Panc1 (cell line): ENCODE measurements at regions not wholly inside any gene's neighbourhood (a gene's known extent, or its start where the extent isn't known, plus 50 kb on each side); places are given as distances from the start of the nearest gene placed in this dataset.

Experiments used
- ATAC-seq: fragments of 200-7000 bp; cut with Tn5 transposase; 2 replicates; pipeline ENCODE4 v1.9.1; 2020; ENCODE audit warnings: mild to moderate bottlenecking, moderate library complexity
- BruUV-seq: library from RNA; stranded (reverse); fragments of 400-500 nt; replicated peaks from 2 replicates; lab custom pipeline; 2021; lab: Mats Ljungman, UMichigan
- CTCF ChIA-PET: fragments of 300-600 bp; sonication (Branson Sonifier 250); formaldehyde crosslinking; loops from one replicate; lab custom pipeline; 2022; ENCODE audit warnings: antibody characterized with exemption; lab: Charles Lee
- POLR2A ChIA-PET: fragments of 300-600 bp; sonication (Branson Sonifier 250); formaldehyde crosslinking; loops from one replicate; lab custom pipeline; 2022; ENCODE audit warnings: antibody characterized with exemption; lab: Charles Lee
- DNase-seq: peaks from one replicate; pipeline ENCODE4 v3.0.0-alpha.2; 2010; ENCODE audit warnings: low read depth, low spot score
- H3K27ac ChIP-seq: 2 replicates; pipeline ENCODE4 v1.5.1; 2011; ENCODE audit warnings: mild to moderate bottlenecking, low read length, inconsistent platforms
- H3K27me3 ChIP-seq: fragments of 200-500 bp; sonication (Bioruptor generic); 2 replicates; pipeline ENCODE4 v1.6.0; 2014; ENCODE audit warnings: low read length, inconsistent platforms; ENCODE audit not compliant: control insufficient read depth, insufficient read depth
- H3K36me3 ChIP-seq: fragments of 200-500 bp; sonication (Bioruptor generic); 2 replicates; pipeline ENCODE4 v1.5.1; 2014; ENCODE audit warnings: inconsistent platforms, mild to moderate bottlenecking, low read length, moderate library complexity; ENCODE audit not compliant: control insufficient read depth, insufficient read depth
- H3K4me1 ChIP-seq: 2 replicates; pipeline ENCODE4 v1.5.1; 2011; ENCODE audit warnings: inconsistent platforms, mild to moderate bottlenecking, low read length, moderate library complexity; ENCODE audit not compliant: control insufficient read depth, insufficient read depth
- H3K4me3 ChIP-seq, 2 experiments: 2 replicates each; pipeline ENCODE4 v1.5.1; 2011 to 2012; ENCODE audit warnings: low read depth in 2 of 2, low read length in 2 of 2, mild to moderate bottlenecking in 2 of 2, inconsistent platforms in 1 of 2, moderate library complexity in 1 of 2
- H3K9me3 ChIP-seq: fragments of 200-500 bp; sonication (Bioruptor generic); 2 replicates; pipeline ENCODE4 v1.5.1; 2014; ENCODE audit warnings: low read depth, mild to moderate bottlenecking, inconsistent platforms, low read length, moderate library complexity; ENCODE audit not compliant: control insufficient read depth, insufficient read depth
- CTCF ChIP-seq: fragments of 450-650 bp; IDR thresholded peaks from 2 replicates; pipeline ENCODE4 v1.5.1; 2017; ENCODE audit warnings: mild to moderate bottlenecking
- POLR2AphosphoS5 ChIP-seq: IDR thresholded peaks from 2 replicates; pipeline ENCODE4 v1.6.1; 2012; ENCODE audit warnings: mild to moderate bottlenecking, low read depth, low read length, moderate library complexity
- REST ChIP-seq, 2 experiments: IDR thresholded peaks; 2 replicates each; pipeline ENCODE4 v1.6.1; 2011 to 2012; ENCODE audit warnings: low read depth in 2 of 2, control low read depth in 1 of 2, low read length in 1 of 2, mild to moderate bottlenecking in 1 of 2, moderate library complexity in 1 of 2; ENCODE audit not compliant: insufficient read depth in 1 of 2
- SIN3A ChIP-seq: IDR thresholded peaks from 2 replicates; pipeline ENCODE4 v1.6.1; 2012; ENCODE audit warnings: low read depth, mild to moderate bottlenecking, low read length, moderate library complexity, borderline replicate concordance; ENCODE audit not compliant: insufficient read depth
- TCF7L2 ChIP-seq: IDR thresholded peaks from 2 replicates; pipeline ENCODE4 v1.6.1; 2011; ENCODE audit warnings: mild to moderate bottlenecking, low read depth, low read length, inconsistent platforms
- in situ Hi-C: cut with HindIII; loops from 2 replicates; pipeline ENCODE4 v1.10.0; 2016; ENCODE audit warnings: low sequenced_read_pairs, low pct_unique_long_range_greater_than_20kb
- intact Hi-C: fragments of 100-400 bp; cut with micrococcal nuclease; formaldehyde crosslinking; loops from one replicate; pipeline ENCODE4 v1.10.0; 2022; ENCODE audit not compliant: unreplicated experiment

- in situ Hi-C loops = no loop called here
These were observed 132.4 kb downstream of the MAP3K21 start for GRCh38 chr1:233459968-233460367.

GRCh38 chr1:233460692-233461091 lies 133.2 kb downstream of the MAP3K21 start:
- Histone ChIP-seq H3K4me1 (no peaks in the 10 kb centered on the region), H3K27me3 (0 out of 2 replicates have a peak, but pooled peaks cover 2% of the 10 kb centered on the region), H3K4me3 (no peak overlapping the region), H3K27ac (no peak overlapping the region), H3K36me3 (no peaks in the 10 kb centered on the region), H3K9me3 (no peaks in the 10 kb centered on the region)
- ChIA-PET CTCF (no interaction called here), POLR2A (no interaction called here)
- BruUV-seq = no TSS peak
- TF ChIP-seq TCF7L2 = no peak
- no peak for TF ChIP-seq SIN3A
- no peak for TF ChIP-seq POLR2AphosphoS5
- no peak for TF ChIP-seq CTCF
- TF ChIP-seq REST (IDR thresholded peaks at IDR 0.05; ENCODE audit: insufficient read depth in 1 of 2, low read depth in 2 of 2, low read length in 1 of 2) = no peak
- in situ Hi-C loops = no loop called here
- ATAC-seq (no peak), DNase-seq (no peak)
- intact Hi-C loops = no loop called here

More at GRCh38 chr1:233459968-233460367, 132.4 kb downstream of the MAP3K21 start:
- Histone ChIP-seq H3K27me3 (0 out of 2 replicates have a peak, but pooled peaks cover 2% of the 10 kb centered on the region), H3K4me3 (no peak overlapping the region), H3K9me3 (no peaks in the 10 kb centered on the region), H3K36me3 (no peaks in the 10 kb centered on the region), H3K27ac (no peak overlapping the region), H3K4me1 (no peaks in the 10 kb centered on the region)
- BruUV-seq = no TSS peak
- intact Hi-C loops = no loop called here
- POLR2A ChIA-PET = no interaction called here
- TF ChIP-seq CTCF = no peak
- TF ChIP-seq REST (IDR thresholded peaks at IDR 0.05; ENCODE audit: insufficient read depth in 1 of 2, low read depth in 2 of 2, low read length in 1 of 2) = no peak
- TF ChIP-seq SIN3A = no peak
- no peak for TF ChIP-seq TCF7L2
- TF ChIP-seq POLR2AphosphoS5 = no peak
- no peak for ATAC-seq
- CTCF ChIA-PET = no interaction called here
- no peak for DNase-seq
